ENCODE measurements at regions not wholly inside any gene's neighbourhood (a gene's known extent, or its start where the extent isn't known, plus 50 kb on each side); places are given as distances from the start of the nearest gene placed in this dataset.

DNA sequence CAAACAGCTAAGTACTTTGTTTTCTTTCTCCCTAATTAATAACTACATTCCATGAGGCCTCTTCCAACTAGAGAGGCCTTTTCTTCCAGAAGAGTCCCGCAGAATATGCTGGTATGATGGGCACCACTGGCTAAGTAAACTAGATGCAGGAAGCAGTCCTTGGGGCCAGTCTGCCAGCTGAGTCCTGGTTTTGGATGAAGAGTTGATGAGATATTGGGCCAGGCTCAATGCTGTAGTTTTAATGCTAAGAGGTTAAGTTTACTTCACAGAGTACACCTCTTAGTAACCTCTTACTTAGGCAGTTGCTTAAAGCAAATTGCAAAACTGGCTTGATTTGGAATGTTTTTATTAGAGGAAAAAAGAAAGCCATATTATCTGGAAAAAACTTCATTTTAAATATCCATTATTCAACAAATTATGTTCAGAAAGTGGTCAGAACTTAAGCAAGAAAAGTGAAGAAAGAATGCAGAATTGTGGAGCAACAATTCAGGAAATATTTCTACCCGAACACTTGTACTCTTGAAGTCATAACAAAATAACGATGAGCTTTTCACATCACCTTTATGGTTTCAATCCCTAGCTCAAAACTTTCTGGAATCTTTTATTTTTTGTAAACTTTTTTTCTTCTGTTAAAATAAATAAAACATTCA is 178.4 kb upstream of the CDIN1 start:
- Mint-ChIP-seq H3K27me3 (no peaks in the 10 kb centered on the region), H3K4me3 (no peak overlapping the region), H3K36me3 (ENCODE audit: low read depth) (no peaks in the 10 kb centered on the region), H3K9me3 (no peaks in the 10 kb centered on the region), H3K4me1 (ENCODE audit: low read depth) (no peaks in the 10 kb centered on the region), H3K27ac (no peak overlapping the region)
- ChIA-PET CTCF (no interaction called here), POLR2A (no interaction called here)
- TF ChIP-seq CTCF (IDR thresholded peaks at IDR 0.05) = no peak
- ATAC-seq (no peak), DNase-seq (no peak)
- intact Hi-C loops (cut with micrococcal nuclease) = no loop called here

- Mint-ChIP-seq H3K36me3 (ENCODE audit: low read depth) (no peaks in the 10 kb centered on the region), H3K27me3 (no peaks in the 10 kb centered on the region), H3K4me3 (no peak overlapping the region), H3K4me1 (ENCODE audit: low read depth) (no peaks in the 10 kb centered on the region), H3K9me3 (no peaks in the 10 kb centered on the region), H3K27ac (no peak overlapping the region)
- no peak for ATAC-seq
- TF ChIP-seq CTCF (IDR thresholded peaks at IDR 0.05) = no peak
- intact Hi-C loops (cut with micrococcal nuclease) = no loop called here
- POLR2A ChIA-PET = no interaction called here
- CTCF ChIA-PET = no interaction called here
- DNase-seq = no peak
These were observed 177.8 kb upstream of the CDIN1 start for GRCh38 chr15:36401586-36401966.

- Mint-ChIP-seq H3K36me3 (ENCODE audit: low read depth) (no peaks in the 10 kb centered on the region), H3K4me1 (ENCODE audit: low read depth) (no peaks in the 10 kb centered on the region), H3K4me3 (no peak overlapping the region), H3K9me3 (no peaks in the 10 kb centered on the region), H3K27me3 (no peaks in the 10 kb centered on the region), H3K27ac (no peak overlapping the region)
- ChIA-PET POLR2A (no interaction called here), CTCF (no interaction called here)
- DNase-seq (no peak), ATAC-seq (no peak)
- intact Hi-C loops (cut with micrococcal nuclease) = no loop called here
- TF ChIP-seq CTCF (IDR thresholded peaks at IDR 0.05) = no peak
These were observed 176.1 kb upstream of the CDIN1 start for GRCh38 chr15:36403351-36403750.

- Mint-ChIP-seq H3K4me1 (ENCODE audit: low read depth) (no peaks in the 10 kb centered on the region), H3K4me3 (no peak overlapping the region), H3K27me3 (no peaks in the 10 kb centered on the region), H3K27ac (no peak overlapping the region), H3K36me3 (ENCODE audit: low read depth) (no peaks in the 10 kb centered on the region), H3K9me3 (no peaks in the 10 kb centered on the region)
- intact Hi-C loops (cut with micrococcal nuclease) = no loop called here
- CTCF ChIA-PET = no interaction called here
- no peak for TF ChIP-seq CTCF (IDR thresholded peaks at IDR 0.05)
- POLR2A ChIA-PET = no interaction called here
- ATAC-seq (no peak), DNase-seq (no peak)
These were observed 173.1 kb upstream of the CDIN1 start for GRCh38 chr15:36406366-36406765.

DNA sequence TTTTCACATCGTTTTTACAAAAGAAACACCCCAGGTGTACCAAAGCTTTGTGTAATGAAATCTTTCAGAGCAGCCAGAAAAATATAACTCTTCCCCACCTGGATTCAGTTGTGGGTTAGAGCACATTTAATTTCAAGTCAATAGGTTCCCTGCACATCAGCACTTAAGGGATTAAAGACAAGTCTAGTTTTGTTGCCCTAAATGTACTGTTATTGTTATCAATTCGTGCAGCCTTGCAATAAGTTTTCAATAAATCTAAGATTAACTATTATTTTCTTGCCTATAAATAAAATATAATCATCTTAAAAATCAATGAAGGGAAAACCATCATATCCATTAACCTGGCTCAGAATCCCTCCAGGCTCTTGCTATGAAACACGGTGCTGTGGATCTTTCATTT is 172.5 kb upstream of the CDIN1 start:
- ChIA-PET POLR2A (no interaction called here), CTCF (no interaction called here)
- ATAC-seq (no peak), DNase-seq (no peak)
- no peak for TF ChIP-seq CTCF (IDR thresholded peaks at IDR 0.05)
- Mint-ChIP-seq H3K4me1 (ENCODE audit: low read depth) (no peaks in the 10 kb centered on the region), H3K27ac (no peak overlapping the region), H3K9me3 (no peaks in the 10 kb centered on the region), H3K36me3 (ENCODE audit: low read depth) (no peaks in the 10 kb centered on the region), H3K27me3 (no peaks in the 10 kb centered on the region), H3K4me3 (no peak overlapping the region)
- intact Hi-C loops (cut with micrococcal nuclease) = no loop called here
